GM19324 (cell line): ENCODE measurements at regions not wholly inside any gene's neighbourhood (a gene's known extent, or its start where the extent isn't known, plus 50 kb on each side); places are given as distances from the start of the nearest gene placed in this dataset.

Experiments
- ATAC-seq: cut with Tn5 transposase; IDR thresholded peaks from one replicate; pipeline ENCODE4 v1.9.1; 2021; ENCODE audit warnings: mild to moderate bottlenecking, moderate library complexity; ENCODE audit not compliant: unreplicated experiment, low FRiP score

GRCh38 chr6:143621876-143622605 lies 55.7 kb upstream of the PHACTR2 start:
- ATAC-seq: no peak

DNA sequence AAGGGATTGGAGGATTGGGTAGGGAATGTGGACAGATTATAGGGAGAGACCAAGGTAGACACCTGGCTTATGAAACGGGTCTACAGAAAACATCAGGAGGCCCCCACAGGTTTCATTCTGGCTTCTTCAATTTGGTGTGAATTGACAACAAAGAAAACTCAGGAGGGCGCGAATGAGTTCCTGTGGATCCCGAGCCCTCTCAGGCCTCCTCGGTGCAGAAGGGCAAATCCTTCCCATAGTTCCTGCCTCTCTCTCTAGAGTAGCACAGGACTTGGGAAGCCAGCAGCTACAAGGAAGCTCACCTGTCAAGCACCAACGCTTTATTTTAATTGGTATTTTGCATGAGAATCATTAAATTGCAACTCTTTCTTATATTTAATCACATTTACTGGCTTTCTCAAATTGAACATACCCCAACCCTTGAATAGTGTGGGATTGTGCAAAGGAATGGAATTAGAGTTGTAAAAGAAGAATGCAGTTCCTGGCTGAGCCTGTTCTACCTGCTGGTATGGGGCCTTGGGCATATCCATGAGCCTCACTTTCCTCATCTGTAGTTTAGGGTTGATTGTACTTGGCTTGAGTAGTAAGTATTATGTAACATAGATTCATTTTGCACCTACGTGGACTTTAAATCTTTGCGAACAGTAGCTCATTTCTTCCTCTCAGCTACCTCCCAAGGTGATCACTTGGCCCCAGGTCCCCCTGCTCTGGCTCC lies 56.4 kb upstream of the PHACTR2 start:
- ATAC-seq: no peak

DNA sequence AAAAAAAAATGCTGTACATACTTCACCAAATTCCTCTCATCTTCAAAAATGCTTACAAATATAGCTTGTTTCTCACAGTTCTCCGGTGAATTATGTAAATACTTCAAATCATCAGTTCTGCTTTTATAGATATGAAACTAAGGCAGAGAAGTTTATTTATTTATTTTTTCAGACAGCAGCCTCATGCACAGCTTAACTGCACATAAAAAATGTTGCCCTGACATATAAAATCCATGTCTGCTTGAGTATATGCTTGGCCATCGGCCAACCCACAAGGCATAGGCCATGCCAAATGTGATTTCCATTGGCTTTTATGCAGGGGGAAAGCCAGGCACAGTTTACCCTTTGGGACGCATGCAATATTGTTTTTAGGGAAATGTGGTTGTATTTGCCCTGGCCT lies 57.3 kb upstream of the PHACTR2 start:
- no peak for ATAC-seq

GRCh38 chr6:143619824-143620401 lies 57.9 kb upstream of the PHACTR2 start:
- ATAC-seq: no peak

- ATAC-seq: no peak
Observed at GRCh38 chr6:143616741-143617140, 61.0 kb upstream of the PHACTR2 start.

GRCh38 chr6:143615785-143616184 lies 62.0 kb upstream of the PHACTR2 start:
- ATAC-seq: no peak

DNA sequence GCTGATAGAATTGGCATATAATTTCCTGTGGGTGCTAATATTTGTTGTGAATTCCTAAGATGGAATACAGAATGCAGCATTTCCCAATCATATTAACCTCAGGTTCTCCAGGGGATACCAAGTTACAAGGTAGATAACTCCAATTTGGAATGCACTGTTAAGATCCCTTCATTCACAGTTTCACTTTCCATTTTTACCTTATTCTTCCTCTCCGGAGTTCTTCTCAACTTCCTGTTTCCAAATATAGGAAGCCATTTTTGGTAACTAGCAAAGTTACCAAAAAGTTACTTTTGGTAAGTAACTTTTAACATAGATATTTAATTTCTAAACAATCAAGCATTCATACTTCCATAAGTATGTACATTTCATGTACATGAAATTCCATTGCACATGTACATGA lies 63.5 kb upstream of the PHACTR2 start:
- ATAC-seq: no peak

DNA sequence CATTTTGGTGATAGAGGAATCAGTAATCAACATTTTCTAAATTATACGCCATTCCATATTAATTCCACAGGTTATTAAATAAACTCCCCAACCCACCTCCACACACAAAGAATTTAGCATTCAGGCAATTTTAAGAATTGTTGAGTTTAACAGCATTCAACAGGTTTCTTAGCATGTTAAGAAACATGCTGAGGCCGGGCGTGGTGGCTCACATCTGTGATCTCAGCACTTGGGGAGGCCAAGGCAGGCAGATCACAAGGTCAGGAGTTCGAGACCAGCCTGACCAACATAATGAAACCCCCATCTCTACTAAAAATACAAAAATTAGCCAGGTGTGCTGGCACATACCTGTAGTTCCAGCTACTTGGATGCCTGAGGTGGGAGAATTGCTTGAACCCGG lies 64.0 kb upstream of the PHACTR2 start:
- ATAC-seq: no peak

- ATAC-seq: no peak
Observed at GRCh38 chr6:143612186-143612585, 65.6 kb upstream of the PHACTR2 start.

GRCh38 chr6:143611580-143611979 lies 66.2 kb upstream of the PHACTR2 start:
- ATAC-seq: no peak

DNA sequence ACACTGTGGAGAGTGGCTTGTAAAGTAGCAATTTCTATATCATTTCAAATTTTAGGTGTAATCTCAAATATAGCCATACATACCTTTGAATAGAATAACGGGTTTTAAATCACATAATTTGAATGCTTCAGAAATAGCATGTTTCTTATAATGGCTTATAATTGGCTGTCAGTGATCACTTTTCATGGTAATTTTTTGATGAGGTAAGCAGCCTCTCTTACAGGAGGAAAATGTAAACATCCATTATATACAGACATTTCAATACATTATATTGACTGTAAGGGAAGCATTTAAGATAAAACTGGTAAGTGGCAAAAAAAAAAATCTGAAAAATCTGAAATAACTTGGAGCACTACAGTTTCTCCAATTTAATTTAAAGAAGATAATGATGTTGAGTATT lies 67.8 kb upstream of the PHACTR2 start:
- no peak for ATAC-seq

DNA sequence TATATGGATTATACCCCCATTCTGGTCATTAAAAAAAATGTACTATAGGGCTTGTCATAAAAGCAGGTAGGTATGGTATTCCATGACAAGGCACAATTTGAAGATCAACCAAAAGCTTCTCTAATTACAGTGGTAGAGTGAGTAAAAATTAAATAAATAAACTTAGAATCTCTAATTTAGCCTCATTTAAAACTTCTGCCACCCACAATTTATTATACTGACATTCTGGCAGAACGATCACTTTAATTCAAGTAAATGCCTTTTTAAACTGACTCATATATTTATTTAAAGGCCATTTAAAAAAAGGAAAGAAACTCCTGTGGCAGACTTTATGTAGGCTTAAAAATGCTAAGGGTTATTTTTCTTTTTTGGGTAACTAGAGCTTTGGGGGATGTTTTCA lies 68.3 kb upstream of the PHACTR2 start:
- ATAC-seq: no peak

DNA sequence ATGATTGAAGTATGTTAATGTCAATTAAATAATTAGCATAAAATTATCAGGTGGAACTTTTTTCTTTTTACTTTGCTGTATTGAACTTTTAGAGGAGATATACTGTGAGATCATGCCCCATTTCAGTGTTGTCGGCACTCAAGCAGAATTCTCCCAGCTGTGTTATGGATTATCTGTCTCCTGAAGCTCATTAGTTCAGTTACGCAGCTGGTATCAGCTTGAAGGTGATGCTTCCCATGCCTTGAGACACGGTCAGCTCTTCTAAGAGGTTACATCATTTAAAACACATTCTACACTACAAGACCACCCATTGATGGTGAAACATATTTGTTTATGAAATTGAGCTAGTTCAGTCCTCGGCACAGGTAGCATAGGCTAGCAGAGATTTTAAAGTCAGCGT lies 68.9 kb upstream of the PHACTR2 start:
- ATAC-seq: no peak

- ATAC-seq: no peak
Observed at GRCh38 chr6:143607974-143608373, 69.8 kb upstream of the PHACTR2 start.

- no peak for ATAC-seq
Observed at GRCh38 chr6:143607168-143607567, 70.6 kb upstream of the PHACTR2 start.

- no peak for ATAC-seq
Observed at GRCh38 chr6:143605906-143606521, 71.8 kb upstream of the PHACTR2 start.

GRCh38 chr6:143603455-143603854 lies 74.3 kb upstream of the PHACTR2 start:
- no peak for ATAC-seq

- no peak for ATAC-seq
Observed at GRCh38 chr6:143601504-143601903, 76.3 kb upstream of the PHACTR2 start.

DNA sequence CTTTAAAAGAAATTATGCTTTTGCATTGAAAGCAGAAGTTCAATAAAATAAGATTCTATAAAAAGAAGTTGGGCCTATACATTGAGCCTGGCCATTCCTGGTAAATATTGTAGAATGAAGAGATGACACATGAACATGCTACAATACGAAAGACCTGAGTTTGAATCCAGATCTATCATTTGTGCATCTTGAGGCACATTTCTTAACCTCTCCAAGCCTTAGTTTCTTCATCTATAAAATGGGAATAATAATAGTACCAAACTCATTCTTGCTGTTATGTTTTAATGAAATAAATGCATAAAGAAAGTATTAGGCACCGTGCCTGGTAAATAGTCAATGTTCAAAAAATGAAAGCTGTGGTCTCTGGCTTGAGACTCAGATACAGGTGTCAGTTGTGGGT lies 76.9 kb upstream of the PHACTR2 start:
- ATAC-seq: no peak

- no peak for ATAC-seq
Observed at GRCh38 chr6:143598466-143599080, 79.2 kb upstream of the PHACTR2 start.

GRCh38 chr6:143596866-143597265 lies 80.9 kb upstream of the PHACTR2 start:
- no peak for ATAC-seq
